NT2/D1 (cell line): ENCODE measurements at regions not wholly inside any gene's neighbourhood (a gene's known extent, or its start where the extent isn't known, plus 50 kb on each side); places are given as distances from the start of the nearest gene placed in this dataset.

Experiments
- SUZ12 ChIP-seq: IDR thresholded peaks from 2 replicates; pipeline ENCODE4 v1.6.1; 2011; ENCODE audit not compliant: insufficient read length, insufficient read depth; ENCODE audit errors: extremely low read depth
- YY1 ChIP-seq: IDR thresholded peaks from 2 replicates; pipeline ENCODE4 v1.6.1; 2011; ENCODE audit not compliant: insufficient read length, insufficient read depth
- ZNF274 ChIP-seq: IDR thresholded peaks from 2 replicates; pipeline ENCODE4 v1.6.1; 2011; ENCODE audit warnings: mild to moderate bottlenecking, low read depth, low read length

DNA sequence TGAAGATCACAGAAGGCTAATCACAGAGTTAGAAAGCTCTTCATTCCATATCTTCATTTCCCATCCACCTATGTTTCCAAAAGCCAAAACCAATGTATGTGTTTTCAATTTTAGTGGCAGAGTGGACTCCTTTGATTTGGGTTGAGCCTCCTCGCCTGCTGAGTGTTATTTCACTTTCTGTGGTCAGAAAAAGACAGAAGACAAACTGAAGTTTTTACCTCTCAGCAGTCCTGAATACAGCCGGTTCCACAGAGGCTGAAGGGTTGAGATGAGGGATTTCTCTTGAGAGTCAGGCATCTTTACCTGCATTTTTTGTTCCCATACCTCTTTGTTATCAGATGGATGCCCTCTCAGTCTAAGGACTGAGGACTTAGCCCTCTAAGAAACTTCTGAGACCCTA, 659.6 kb downstream of the CCSER2 start:
- TF ChIP-seq ZNF274 = no peak
- no peak for TF ChIP-seq YY1
- TF ChIP-seq SUZ12 = no peak
